Fibroblast of upper back skin (primary cell): ENCODE measurements at regions not wholly inside any gene's neighbourhood (a gene's known extent, or its start where the extent isn't known, plus 50 kb on each side); places are given as distances from the start of the nearest gene placed in this dataset.

ENCODE experiments used
- DNase-seq: peaks from one replicate; pipeline ENCODE4 v3.0.0-alpha.2; 2013

GRCh38 chr9:118088090-118088489, 383.9 kb downstream of the TLR4 start:
- DNase-seq = no peak

GRCh38 chr9:118091226-118091625, 387.0 kb downstream of the TLR4 start:
- DNase-seq = no peak

- DNase-seq = no peak
These were observed 387.7 kb downstream of the TLR4 start for GRCh38 chr9:118091711-118092500.

DNA sequence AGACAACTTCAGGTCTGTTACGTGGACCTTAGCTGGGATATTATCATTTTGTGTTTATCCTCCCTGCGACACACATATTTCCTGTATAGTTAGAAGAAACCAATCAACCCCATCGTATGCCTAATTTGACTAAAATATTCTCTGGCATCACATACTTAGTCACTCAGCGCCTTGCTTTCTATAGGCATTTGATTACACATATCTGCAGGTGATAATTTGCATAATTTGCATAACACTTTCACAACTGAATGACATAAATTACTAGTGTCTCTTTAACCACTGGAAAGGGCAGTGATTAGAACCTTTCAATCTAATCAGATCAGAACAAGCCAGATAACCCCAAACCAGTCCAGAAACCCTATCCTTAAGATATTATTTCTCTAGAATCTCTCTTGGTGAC, 390.2 kb downstream of the TLR4 start:
- DNase-seq = no peak

DNA sequence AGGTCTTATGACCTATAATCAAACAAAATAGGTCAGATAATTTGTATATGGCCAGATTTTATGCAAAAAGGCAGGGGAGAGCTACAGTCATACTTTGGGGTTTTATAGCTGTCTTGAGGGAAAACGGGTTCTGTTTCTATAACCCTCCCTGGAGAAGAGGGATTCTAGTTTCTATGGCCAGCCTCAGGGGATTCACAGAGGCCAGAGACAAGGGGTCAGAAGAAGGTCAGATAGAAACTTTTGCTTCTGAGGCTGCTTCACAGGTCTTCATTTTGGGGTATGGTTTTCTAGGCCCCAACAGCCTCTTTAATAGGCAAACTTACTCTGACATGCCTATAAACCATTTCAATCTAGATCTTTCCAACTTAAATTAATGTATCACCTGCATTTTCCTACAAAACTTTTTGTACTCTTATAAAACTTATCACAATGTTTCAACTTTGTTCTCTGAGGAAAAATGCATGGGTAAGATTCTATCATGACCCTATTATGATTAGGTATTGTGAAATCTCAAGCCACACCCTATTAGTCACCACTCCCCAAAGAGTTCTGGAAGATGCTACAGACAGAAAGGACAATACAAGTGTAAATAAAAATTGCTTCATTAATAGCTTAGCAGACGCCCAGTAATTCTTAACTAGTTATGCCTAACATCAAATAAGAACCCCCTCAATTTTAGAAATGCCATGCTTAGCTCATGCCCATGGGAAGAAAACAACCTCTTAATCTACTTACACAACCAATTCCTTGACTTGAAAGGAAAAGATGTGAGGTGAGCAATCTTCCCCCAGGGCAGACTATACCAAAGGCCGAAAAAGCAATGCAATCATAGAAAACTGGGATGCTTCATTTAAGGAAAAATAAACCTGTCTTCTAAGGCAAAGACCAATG, 396.6 kb downstream of the TLR4 start:
- no peak for DNase-seq

GRCh38 chr9:118104363-118104762, 400.2 kb downstream of the TLR4 start:
- DNase-seq = no peak

GRCh38 chr9:118108971-118109370, 404.8 kb downstream of the TLR4 start:
- DNase-seq = no peak

DNA sequence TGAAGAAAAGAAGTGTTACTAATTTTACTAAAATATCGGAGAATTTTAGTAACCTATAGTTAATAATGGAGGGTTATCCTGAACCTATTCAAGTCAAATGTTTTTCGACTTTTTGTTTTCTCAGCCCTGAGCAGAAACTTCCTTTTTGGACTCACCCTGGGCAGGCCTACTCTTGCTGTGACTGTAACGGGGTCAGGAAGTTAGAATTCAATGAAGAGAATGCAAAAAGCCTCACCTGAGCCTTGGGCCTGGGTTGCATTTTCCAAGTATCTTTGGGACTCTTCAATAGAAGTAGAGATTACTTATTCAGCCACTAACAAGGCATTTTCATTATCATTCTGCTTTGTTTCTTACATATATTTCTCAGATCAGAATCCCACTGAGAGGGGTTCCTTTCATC, 405.3 kb downstream of the TLR4 start:
- no peak for DNase-seq

DNA sequence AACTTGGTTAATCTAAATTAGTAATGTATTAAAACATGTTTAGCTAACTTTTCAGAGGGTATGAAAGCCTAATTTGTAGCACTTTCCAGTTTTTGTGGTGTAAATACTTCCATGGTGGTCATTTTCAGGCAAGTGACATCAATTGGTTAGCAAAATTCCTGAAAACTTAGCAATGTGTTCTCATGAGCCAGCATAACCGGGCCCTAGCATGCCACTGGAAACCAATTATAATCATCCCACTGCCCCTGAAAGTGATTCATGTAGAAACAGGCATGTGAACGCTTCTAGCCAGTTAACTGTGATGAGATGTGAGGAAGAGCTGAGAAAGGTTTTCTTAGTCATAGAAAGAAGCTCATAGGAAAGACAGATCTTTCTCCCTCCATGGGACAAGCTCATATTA, 417.2 kb downstream of the TLR4 start:
- DNase-seq = no peak

DNA sequence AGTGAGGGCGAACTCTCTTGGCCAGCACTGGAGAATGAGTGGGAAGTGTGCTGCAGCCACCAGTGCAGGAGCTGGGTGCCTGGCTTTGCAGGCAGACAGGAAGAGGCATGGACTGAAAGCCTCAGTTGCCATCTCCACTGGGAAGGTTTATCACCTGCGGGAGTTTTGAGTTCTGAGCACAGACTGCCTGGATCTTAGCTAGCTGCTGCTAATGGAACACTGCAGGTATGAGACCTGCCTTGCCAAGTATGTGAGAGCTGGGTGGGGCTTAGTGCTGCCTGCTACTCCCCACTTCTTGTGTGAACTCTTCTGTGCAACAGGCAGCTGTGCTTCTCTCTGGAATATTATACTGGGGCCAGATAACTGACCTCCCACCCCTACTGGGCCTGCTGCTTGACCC, 424.1 kb downstream of the TLR4 start:
- no peak for DNase-seq

GRCh38 chr9:118129541-118129940, 425.3 kb downstream of the TLR4 start:
- DNase-seq = no peak

GRCh38 chr9:118148990-118149389, 444.8 kb downstream of the TLR4 start:
- DNase-seq = no peak

GRCh38 chr9:118156846-118157245, 452.6 kb downstream of the TLR4 start:
- no peak for DNase-seq

DNA sequence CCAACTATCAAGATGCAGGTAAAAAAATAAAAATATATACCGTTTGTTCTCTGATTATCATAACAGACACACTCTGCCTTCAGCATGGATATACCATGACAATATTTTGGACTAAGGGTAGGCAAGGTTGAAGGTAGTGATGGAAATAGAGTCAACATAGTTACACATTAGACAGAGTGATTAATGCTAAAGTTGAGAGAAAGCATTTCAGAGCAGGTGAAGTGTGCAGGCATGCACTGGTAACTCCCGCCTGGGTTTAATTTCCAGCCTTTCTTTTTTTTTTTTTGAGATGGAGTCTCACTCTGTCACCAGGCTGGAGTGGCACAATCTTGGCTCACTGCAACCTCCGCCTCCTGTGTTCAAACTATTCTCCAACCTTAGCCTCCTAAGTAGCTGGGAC, 458.5 kb downstream of the TLR4 start:
- no peak for DNase-seq

- no peak for DNase-seq
These were observed 459.5 kb downstream of the TLR4 start for GRCh38 chr9:118163751-118164150.

DNA sequence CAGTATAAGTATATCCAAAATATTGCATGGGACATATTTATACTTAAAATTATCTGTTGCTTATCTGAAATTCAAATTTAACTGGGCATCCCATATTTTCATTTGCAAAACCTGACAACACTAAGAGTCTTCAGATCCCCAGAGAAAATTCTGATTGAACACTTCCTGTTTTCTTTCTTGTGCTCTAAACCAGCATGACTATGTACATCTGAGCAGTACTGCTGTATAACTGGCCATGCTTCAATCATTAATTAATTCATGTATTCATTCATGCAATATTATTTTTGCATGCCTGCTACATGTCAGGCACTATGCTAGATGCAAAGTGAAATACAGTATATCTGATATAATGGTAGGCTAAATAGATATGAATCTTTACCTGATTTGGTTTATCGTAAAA, 461.2 kb downstream of the TLR4 start:
- DNase-seq = no peak

- peak; percentile 40 for DNase-seq
These were observed 466.1 kb downstream of the TLR4 start for GRCh38 chr9:118170032-118170955.

DNA sequence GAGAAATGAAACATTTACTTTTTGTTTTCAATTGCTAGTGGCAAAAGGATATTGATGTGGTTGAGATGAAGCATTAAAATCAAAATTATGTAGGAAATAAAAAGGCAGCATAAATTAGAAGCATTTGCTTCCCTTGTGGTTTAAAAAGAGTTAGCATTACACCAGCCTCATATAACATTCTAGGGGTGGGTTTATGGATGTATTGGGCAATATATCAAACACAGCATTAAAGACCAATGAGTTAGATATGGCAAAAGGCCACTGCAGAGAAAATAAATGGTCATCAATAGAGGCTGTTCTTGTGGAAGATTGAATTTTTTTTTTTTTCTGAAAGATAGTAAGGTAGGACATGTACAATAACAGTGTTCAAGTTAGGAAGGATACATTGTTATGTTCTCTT, 473.0 kb downstream of the TLR4 start:
- no peak for DNase-seq

DNA sequence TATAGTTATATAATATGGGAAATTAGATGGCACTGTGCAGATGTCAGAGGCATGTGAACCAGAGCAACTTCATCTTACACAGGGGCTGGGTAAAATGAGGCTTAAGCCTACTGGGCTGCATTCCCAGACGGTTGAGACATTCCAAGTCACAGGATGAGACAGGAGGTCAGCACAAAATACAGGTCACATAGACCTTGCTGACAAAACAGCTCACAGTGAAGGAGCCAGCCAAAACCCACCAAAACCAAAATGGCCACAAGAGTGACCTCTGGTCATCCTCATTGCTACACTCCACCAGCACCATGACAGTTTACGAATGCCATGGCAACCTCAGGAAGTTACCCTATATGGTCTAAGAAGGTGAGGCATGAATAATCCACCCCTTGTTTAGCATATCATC, 479.4 kb downstream of the TLR4 start:
- DNase-seq = no peak

GRCh38 chr9:118187408-118187807, 483.2 kb downstream of the TLR4 start:
- DNase-seq = no peak

DNA sequence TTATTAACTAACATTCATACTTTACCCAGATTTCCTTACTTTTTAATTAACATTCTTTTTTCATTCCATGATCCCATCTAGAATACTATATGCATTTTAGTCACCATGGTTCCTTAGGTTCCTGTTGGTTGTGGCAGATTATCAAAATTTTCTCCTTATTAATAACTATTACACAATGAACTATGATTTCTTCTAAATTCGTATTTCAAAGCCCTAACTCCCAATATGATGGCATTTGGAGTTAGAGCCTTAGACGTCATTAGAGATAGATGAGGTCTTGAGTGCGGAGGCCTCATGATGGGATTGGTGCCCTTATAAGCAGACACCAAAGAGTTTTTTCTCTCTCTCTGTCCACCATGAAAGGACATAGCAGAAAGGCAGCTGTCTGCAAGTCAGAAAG, 485.4 kb downstream of the TLR4 start:
- DNase-seq = no peak

DNA sequence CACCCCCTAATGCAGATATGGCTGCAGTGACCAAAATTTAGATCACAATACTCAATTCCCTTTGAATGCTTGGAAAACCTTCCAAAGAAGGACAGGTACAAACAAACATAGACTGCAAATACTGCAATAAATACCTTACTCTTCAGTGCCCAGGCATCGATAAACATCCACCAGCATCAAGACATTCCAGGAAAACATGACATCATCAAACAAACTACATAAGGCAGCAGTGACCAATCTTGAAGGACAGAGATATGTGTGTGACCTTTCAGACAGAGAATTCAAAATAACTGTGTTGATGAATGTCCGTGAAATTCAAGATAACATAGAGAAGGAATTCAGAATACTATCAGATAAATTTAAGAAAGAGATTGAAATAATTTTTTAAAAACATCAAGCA, 488.6 kb downstream of the TLR4 start:
- no peak for DNase-seq

DNA sequence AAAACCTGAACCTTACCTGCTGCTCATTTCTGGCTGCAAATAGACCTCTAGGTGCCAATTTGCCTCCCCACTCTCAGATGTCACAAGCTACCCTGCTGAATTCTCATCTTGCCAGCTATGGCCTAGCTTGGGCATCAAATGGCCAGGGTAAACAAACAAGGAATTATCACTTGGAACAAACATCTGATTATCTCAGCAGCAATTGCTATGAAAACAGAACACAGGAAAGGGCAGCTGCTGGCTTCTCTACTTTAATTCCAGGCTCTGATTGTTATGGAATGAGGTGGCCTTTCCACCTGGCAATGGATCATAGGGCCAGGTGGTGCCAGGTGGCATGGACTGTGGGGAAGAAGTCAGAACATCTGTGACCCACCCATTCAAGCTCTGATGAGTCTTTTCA, 505.1 kb downstream of the TLR4 start:
- no peak for DNase-seq
